Small intestine (tissue), 7 donors: ENCODE measurements at regions not wholly inside any gene's neighbourhood (a gene's known extent, or its start where the extent isn't known, plus 50 kb on each side); places are given as distances from the start of the nearest gene placed in this dataset.
"Not testable (repeated sequence)": the region's sequence is repeated elsewhere in the genome, so short reads cannot be mapped to it uniquely, and the experiment has no call there.

Experiments
- DNase-seq, 2 donors: peaks; one replicate each; pipeline versions ENCODE4 v3.0.0 to v3.0.0-alpha.2; 2013
- FAIRE-seq: peaks from 2 replicates; lab custom pipeline; 2012; peaks lifted over from hg19 to GRCh38; lab: Jason Lieb, UNC
- H3K27ac ChIP-seq, 3 donors: one replicate each; pipeline ENCODE4 v1.5.1; 2013; ENCODE audit warnings: low read length in 2 of 3, mild to moderate bottlenecking in 2 of 3, control low read depth in 1 of 3, inconsistent platforms in 1 of 3, low read depth in 1 of 3, moderate library complexity in 1 of 3
- H3K27me3 ChIP-seq, 3 donors: one replicate each; pipeline ENCODE4 v1.6.1; 2013; ENCODE audit warnings: low read length in 3 of 3, inconsistent platforms in 1 of 3; ENCODE audit not compliant: control insufficient read depth in 3 of 3, insufficient read depth in 3 of 3
- H3K36me3 ChIP-seq, 3 donors: one replicate each; pipeline ENCODE4 v1.6.1; 2013; ENCODE audit warnings: low read length in 3 of 3, inconsistent platforms in 1 of 3, low read depth in 1 of 3, mild to moderate bottlenecking in 1 of 3, moderate library complexity in 1 of 3; ENCODE audit not compliant: control insufficient read depth in 3 of 3, insufficient read depth in 2 of 3
- H3K4me1 ChIP-seq, 3 donors: one replicate each; pipeline ENCODE4 v1.6.1; 2013; ENCODE audit warnings: low read length in 2 of 3, inconsistent platforms in 1 of 3, low read depth in 1 of 3, mild to moderate bottlenecking in 1 of 3, moderate library complexity in 1 of 3; ENCODE audit not compliant: control insufficient read depth in 3 of 3, insufficient read depth in 2 of 3
- H3K4me3 ChIP-seq, 3 donors: one replicate each; pipeline ENCODE4 v1.5.1; 2013; ENCODE audit warnings: low read length in 3 of 3, control low read depth in 1 of 3, inconsistent platforms in 1 of 3, low read depth in 1 of 3, mild to moderate bottlenecking in 1 of 3, moderate library complexity in 1 of 3
- H3K9me3 ChIP-seq, 2 donors: one replicate each; pipeline ENCODE4 v1.6.1; 2013; ENCODE audit warnings: low read depth in 1 of 2, low read length in 1 of 2; ENCODE audit not compliant: control insufficient read depth in 2 of 2, insufficient read depth in 1 of 2
- WGBS, 3 donors: extraction: QIAGEN DNeasy Blood & Tissue Kit; methylation state at CpG; one replicate each; pipeline ENCODE4 v1.1.7; 2013; 5-methylcytosine and 5-hydroxymethylcytosine counted together
- donor health status: healthy with polysubstance abuse.
- donor health status: control.
- donor health status: control.
- donor health status: Bipolar disorder and iron deficiency.
- donor health status: healthy.

DNA sequence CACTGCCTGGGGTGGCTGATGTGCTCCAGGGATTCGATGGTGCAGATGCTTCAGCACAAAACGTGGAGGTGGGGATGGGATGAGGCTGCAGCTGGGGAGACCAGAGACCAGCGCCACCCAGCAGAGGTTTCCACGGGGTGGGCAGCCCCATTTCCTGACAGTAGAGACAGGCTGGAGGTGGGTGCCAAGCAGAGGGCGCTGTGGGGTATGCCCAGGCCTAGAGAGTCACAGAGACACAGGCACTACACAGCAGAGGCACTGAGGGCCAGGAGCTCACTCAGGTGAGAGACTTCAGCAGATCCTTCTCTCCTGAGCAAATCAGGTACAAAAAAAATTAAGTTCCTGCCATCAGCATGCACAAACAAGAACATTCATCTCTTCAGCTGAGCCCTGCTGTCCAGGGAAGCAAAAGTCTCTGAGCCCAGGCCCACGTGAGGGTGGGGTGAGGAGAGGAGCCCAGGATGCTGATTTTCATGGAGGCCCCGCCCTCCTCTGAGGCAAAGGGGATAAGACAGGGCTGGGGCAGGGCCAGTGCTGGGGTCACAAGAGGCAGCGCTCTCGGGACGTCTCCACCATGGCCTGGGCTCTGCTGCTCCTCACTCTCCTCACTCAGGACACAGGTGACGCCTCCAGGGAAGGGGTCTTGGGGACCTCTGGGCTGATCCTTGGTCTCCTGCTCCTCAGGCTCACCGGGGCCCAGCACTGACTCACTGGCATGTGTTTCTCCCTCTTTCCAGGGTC is 53.1 kb downstream of the GGTLC2 start:
- DNase-seq (no peak), FAIRE-seq (no peak)
- H3K27me3 ChIP-seq, result no peaks in the 10 kb centered on the region
- H3K9me3 ChIP-seq, result no peaks in the 10 kb centered on the region
- 69 to 82% (median 78%) methylated on average over 12 of the region's 12 CpGs for WGBS, 3 donors
- no peak overlapping the region for H3K4me3 ChIP-seq
- H3K27ac ChIP-seq, result no peak overlapping the region
- H3K36me3 ChIP-seq, result no peaks in the 10 kb centered on the region
- peaks cover 0 to 15% (median 2%) of the 10 kb centered on the region in 3 donors for H3K4me1 ChIP-seq

DNA sequence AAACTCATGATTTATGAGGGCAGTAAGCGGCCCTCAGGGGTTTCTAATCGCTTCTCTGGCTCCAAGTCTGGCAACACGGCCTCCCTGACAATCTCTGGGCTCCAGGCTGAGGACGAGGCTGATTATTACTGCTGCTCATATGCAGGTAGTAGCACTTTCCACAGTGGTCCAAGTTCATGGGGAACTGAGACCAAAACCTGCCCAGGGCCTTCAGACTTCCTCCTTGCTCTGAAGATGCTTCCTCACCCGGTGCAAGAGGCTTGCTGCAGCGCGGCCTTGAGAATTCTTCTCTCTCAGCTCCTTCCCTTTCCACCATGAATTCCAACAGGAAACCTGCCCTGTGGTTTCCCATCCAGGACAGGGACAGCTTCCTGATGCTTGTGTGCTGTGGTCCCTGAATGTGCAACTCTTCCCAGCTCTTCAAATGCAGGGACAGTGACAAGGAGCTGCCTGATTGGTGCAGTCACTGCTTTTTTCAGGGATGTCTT is 53.9 kb downstream of the GGTLC2 start:
- Histone ChIP-seq H3K4me1 (peaks cover 0 to 10% (median 2%) of the 10 kb centered on the region in 3 donors), H3K27me3 (no peaks in the 10 kb centered on the region), H3K9me3 (no peaks in the 10 kb centered on the region), H3K36me3 (no peaks in the 10 kb centered on the region), H3K27ac (no peak overlapping the region), H3K4me3 (no peak overlapping the region)
- no peak for FAIRE-seq
- 81 to 92% (median 84%) methylated on average over 7 of the region's 7 CpGs for WGBS, 3 donors
- DNase-seq, result no peak

- FAIRE-seq (no peak), DNase-seq (no peak)
- no peaks in the 10 kb centered on the region for H3K36me3 ChIP-seq
- no peak overlapping the region for H3K4me3 ChIP-seq
- H3K27me3 ChIP-seq, result no peaks in the 10 kb centered on the region
- no peaks in the 10 kb centered on the region for H3K9me3 ChIP-seq
- 65 to 90% (median 86%) methylated on average over 1 of the region's 1 CpG for WGBS, 3 donors
- no peak overlapping the region for H3K27ac ChIP-seq
- H3K4me1 ChIP-seq, result peaks cover 0 to 4% (median 0%) of the 10 kb centered on the region in 3 donors
Observed at GRCh38 chr22:22700631-22701030, 56.2 kb downstream of the GGTLC2 start.

- H3K4me3 ChIP-seq, H3K9me3 ChIP-seq, H3K36me3 ChIP-seq, DNase-seq, H3K4me1 ChIP-seq, FAIRE-seq, H3K27ac ChIP-seq, H3K27me3 ChIP-seq: not testable (repeated sequence)
Observed at GRCh38 chr22:22701557-22701956, 57.1 kb downstream of the GGTLC2 start.

DNA sequence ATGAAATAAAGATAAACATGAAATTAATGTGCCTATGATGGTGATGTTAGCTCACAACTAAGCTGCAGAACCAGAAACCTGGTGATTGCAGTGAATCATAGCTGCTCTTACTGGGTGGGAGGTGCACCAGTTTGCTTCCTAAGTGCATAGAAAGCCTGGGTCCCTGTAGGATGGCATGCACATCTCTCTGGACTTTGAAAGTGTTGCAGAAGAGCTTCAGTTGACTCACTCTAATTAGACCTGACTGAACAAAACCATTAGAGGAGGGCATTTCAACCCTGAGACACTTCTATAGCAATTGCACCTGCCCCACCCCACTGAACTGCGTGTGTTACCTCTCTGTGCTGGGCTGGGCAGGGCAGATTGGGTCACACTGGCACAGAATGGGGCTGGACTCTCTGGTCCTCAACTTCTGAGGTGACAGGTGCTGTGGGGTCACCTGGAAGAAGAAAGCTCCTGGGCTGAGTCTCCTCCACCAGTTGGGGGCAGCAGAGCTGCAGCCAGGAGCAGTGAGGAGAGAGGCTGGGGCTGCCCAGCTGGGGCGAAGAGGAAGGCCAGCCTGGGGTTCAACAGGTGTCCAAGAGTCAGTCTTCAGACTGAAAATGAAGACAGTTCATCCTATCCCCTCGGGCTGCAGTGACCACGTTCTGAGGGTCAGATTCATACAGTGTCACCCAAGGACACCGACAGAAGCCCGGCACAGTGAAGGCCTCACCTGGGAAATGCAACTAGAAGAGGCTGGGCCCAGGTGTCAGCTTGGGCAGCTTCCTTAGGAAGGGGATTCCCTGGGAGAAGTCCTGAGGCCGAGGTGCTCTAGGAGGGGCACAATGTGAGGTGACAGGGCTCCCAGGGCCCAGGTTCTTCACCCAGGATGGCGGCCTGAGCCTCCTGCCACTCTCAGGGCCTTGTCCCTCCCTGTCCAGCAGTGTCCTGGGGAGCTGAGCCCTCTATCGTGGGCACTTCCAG is 58.1 kb downstream of the GGTLC2 start:
- Histone ChIP-seq H3K27me3 (no peaks in the 10 kb centered on the region), H3K36me3 (no peaks in the 10 kb centered on the region), H3K27ac (no peak overlapping the region), H3K4me1 (peaks cover 0 to 4% (median 0%) of the 10 kb centered on the region in 3 donors), H3K4me3 (no peak overlapping the region), H3K9me3 (no peaks in the 10 kb centered on the region)
- no peak for FAIRE-seq
- peak; percentile 60 to 86 for DNase-seq
- WGBS, 3 donors, result 45 to 66% (median 46%) methylated on average over 9 of the region's 9 CpGs

- Histone ChIP-seq H3K4me3 (no peak overlapping the region), H3K27ac (no peak overlapping the region), H3K36me3 (no peaks in the 10 kb centered on the region), H3K4me1 (peaks cover 0 to 4% (median 0%) of the 10 kb centered on the region in 3 donors), H3K27me3 (no peaks in the 10 kb centered on the region), H3K9me3 (no peaks in the 10 kb centered on the region)
- DNase-seq (no peak), FAIRE-seq (no peak)
- WGBS, 3 donors, result 71 to 89% (median 76%) methylated on average over 4 of the region's 4 CpGs
Observed at GRCh38 chr22:22703203-22703570, 58.8 kb downstream of the GGTLC2 start.

DNA sequence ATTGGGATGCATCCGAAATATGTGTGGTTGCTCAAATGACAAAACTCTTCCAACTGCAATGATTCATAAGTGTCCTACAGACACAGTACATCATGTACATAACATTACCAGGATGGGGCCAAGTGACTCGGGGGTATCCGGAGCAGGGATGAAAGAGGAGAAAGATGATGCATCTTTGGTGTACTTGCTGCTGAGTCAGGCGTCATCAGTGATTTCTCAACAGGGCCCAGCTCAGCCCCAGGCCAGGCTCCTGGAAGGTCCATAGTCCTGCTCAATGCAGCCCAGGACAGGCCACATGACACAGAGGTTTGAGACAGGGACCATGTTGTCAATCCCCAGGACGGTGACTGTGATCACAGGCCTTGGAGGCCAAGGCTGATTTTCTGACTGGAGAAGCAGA is 59.3 kb downstream of the GGTLC2 start:
- DNase-seq, result peak in 1 of 2 donors; percentile 50
- 78 to 93% (median 81%) methylated on average over 5 of the region's 5 CpGs for WGBS, 3 donors
- Histone ChIP-seq H3K9me3 (no peaks in the 10 kb centered on the region), H3K4me1 (peaks cover 0 to 4% (median 0%) of the 10 kb centered on the region in 3 donors), H3K4me3 (no peak overlapping the region), H3K27ac (no peak overlapping the region), H3K36me3 (no peaks in the 10 kb centered on the region), H3K27me3 (no peaks in the 10 kb centered on the region)
- no peak for FAIRE-seq

GRCh38 chr22:22704156-22704946 is 59.9 kb downstream of the GGTLC2 start:
- Histone ChIP-seq H3K4me1 (peaks cover 0 to 4% (median 0%) of the 10 kb centered on the region in 3 donors), H3K27ac (no peak overlapping the region), H3K4me3 (no peak overlapping the region), H3K36me3 (no peaks in the 10 kb centered on the region), H3K27me3 (peaks cover 0 to 2% (median 0%) of the 10 kb centered on the region in 3 donors), H3K9me3 (no peaks in the 10 kb centered on the region)
- no peak for FAIRE-seq
- WGBS, 3 donors, result 86 to 94% (median 88%) methylated on average over 9 of the region's 9 CpGs
- DNase-seq, result no peak
